Heart right ventricle (tissue), 16 donors: ENCODE measurements at regions not wholly inside any gene's neighbourhood (a gene's known extent, or its start where the extent isn't known, plus 50 kb on each side); places are given as distances from the start of the nearest gene placed in this dataset.

Experiments
- ATAC-seq, 8 donors: fragments of 200-7000 bp; cut with Tn5 transposase; one replicate each; pipeline ENCODE4 v1.9.1; 2020; ENCODE audit warnings: mild to moderate bottlenecking in 8 of 8, moderate library complexity in 8 of 8, moderate number of reproducible peaks in 1 of 8
- DNase-seq, 2 donors: peaks; one replicate each; pipeline ENCODE4 v3.0.0-alpha.2; 2020
- H3K27ac ChIP-seq, 10 donors: fragments of 200-600 bp; sonication (generic) in 2 of 10; one replicate each; pipeline versions ENCODE4 v1.5.0 to v1.8.0; 2020 to 2022; ENCODE audit warnings: mild to moderate bottlenecking in 3 of 10
- H3K27me3 ChIP-seq, 7 donors: fragments of 200-600 bp; one replicate each; pipeline ENCODE4 v1.8.0; 2021 to 2022; ENCODE audit warnings: mild to moderate bottlenecking in 2 of 7
- H3K36me3 ChIP-seq, 9 donors: fragments of 200-600 bp; sonication (generic) in 1 of 9; one replicate each; pipeline versions ENCODE4 v1.5.0 to v1.8.0; 2020 to 2022; ENCODE audit warnings: mild to moderate bottlenecking in 2 of 9
- H3K4me1 ChIP-seq, 9 donors: fragments of 200-600 bp; sonication (generic) in 1 of 9; one replicate each; pipeline versions ENCODE4 v1.5.0 to v1.8.0; 2020 to 2022; ENCODE audit warnings: mild to moderate bottlenecking in 4 of 9
- H3K4me3 ChIP-seq, 10 donors: fragments of 200-600 bp; sonication (generic) in 2 of 10; one replicate each; pipeline versions ENCODE4 v1.5.0 to v1.8.0; 2020 to 2022; ENCODE audit warnings: mild to moderate bottlenecking in 7 of 10, moderate library complexity in 2 of 10
- H3K9me3 ChIP-seq, 11 donors: fragments of 200-600 bp in 10 of 11; sonication (generic) in 2 of 11; one replicate each; pipeline versions ENCODE4 v1.5.0 to v1.8.0; 2013 to 2022; ENCODE audit warnings: mild to moderate bottlenecking in 2 of 11, control low read depth in 1 of 11, moderate library complexity in 1 of 11
- CTCF ChIP-seq, 9 donors: fragments of 200-600 bp; sonication (generic) in 2 of 9; IDR thresholded peaks; one replicate each; pipeline versions ENCODE4 v1.5.0 to v1.8.0; 2021 to 2022; ENCODE audit warnings: antibody characterized with exemption in 9 of 9, mild to moderate bottlenecking in 5 of 9, moderate library complexity in 1 of 9
- WGBS, 2 donors: extraction: QIAGEN DNeasy Blood & Tissue Kit; methylation state at CpG; one replicate each; pipeline ENCODE4 v1.1.7; 2013; ENCODE audit warnings: inconsistent platforms in 1 of 2; 5-methylcytosine and 5-hydroxymethylcytosine counted together
- intact Hi-C, 10 donors: fragments of 100-400 bp; cut with DNase I; formaldehyde crosslinking; loops; one replicate each; pipeline versions ENCODE4 v1.11.1 to v1.14.2; 2022
- donor health status: Arrhythmogenic right ventricular cardiomyopathy.
- donor health status: ischemic (EF 13 %, LVEDD 7.1; RV severe dilation, severe dysfunction).
- donor health status: healthy with polysubstance abuse.
- donor health status: DM: no; HTN: yes; CAD: no.
- donor health status: DM: no; HTN: no; CAD: no.
- donor health status: ischemic (EF 25% LVEDD 6.9; RV normal size, moderate dysfunction).
- donor health status: ischemic (EF 25% LVEDD 5.7; RV mildly dilated, moderate dysfunction).
- donor health status: healthy.
- donor health status: DM: yes; HTN: yes; CAD: no.
- donor health status: Ischemic cardiomyopathy.
- donor health status: ischemic (EF 35%, LVEDD 5.7; RV mildly dilated, moderate dysfunction).
- donor health status: nonischemic (EF 11% LVEDD 7.7; RV severe dilation, severe dysfunction).
- donor health status: DM: yes; HTN: yes; CAD: no.
- donor health status: PGD.
- donor health status: ischemic (EF 29% LVEDD 5.4; RV normal size, mild dysfunction).
- donor health status: nonischemic (EF 23%, LVEDD 6.1; RV moderate dilation, normal function).

GRCh38 chr10:56481521-56482091 lies 120.5 kb upstream of the ZWINT start:
- H3K36me3 ChIP-seq: no peaks in the 10 kb centered on the region
- ATAC-seq (no peak), DNase-seq (no peak)
- intact Hi-C loops: no loop called here
- peaks cover 0 to 5% (median 0%) of the 10 kb centered on the region in 11 donors for H3K9me3 ChIP-seq
- H3K4me1 ChIP-seq: no peaks in the 10 kb centered on the region
- no peaks in the 10 kb centered on the region for H3K27me3 ChIP-seq
- no peak overlapping the region for H3K4me3 ChIP-seq
- no peak overlapping the region for H3K27ac ChIP-seq
- TF ChIP-seq CTCF (IDR thresholded peaks at IDR 0.05): no peak
- WGBS, 2 donors: 63 to 66% methylated on average over 3 of the region's 3 CpGs

- H3K4me3 ChIP-seq: no peak overlapping the region
- WGBS, 2 donors: 82 to 85% methylated on average over 2 of the region's 2 CpGs
- H3K36me3 ChIP-seq: no peaks in the 10 kb centered on the region
- H3K9me3 ChIP-seq: peaks cover 0 to 7% (median 0%) of the 10 kb centered on the region in 11 donors
- intact Hi-C loops: no loop called here
- H3K27ac ChIP-seq: no peak overlapping the region
- no peak for DNase-seq
- H3K4me1 ChIP-seq: no peaks in the 10 kb centered on the region
- TF ChIP-seq CTCF (IDR thresholded peaks at IDR 0.05): no peak
- no peaks in the 10 kb centered on the region for H3K27me3 ChIP-seq
- no peak for ATAC-seq
Measured at GRCh38 chr10:56472978-56473377, 111.9 kb upstream of the ZWINT start.

- TF ChIP-seq CTCF (IDR thresholded peaks at IDR 0.05): no peak
- ATAC-seq (no peak), DNase-seq (no peak)
- intact Hi-C loops: no loop called here
- no peak overlapping the region for H3K4me3 ChIP-seq
- H3K27ac ChIP-seq: no peak overlapping the region
- H3K4me1 ChIP-seq: no peaks in the 10 kb centered on the region
- H3K36me3 ChIP-seq: no peaks in the 10 kb centered on the region
- peaks cover 0 to 6% (median 0%) of the 10 kb centered on the region in 11 donors for H3K9me3 ChIP-seq
- 91 to 94% methylated on average over 1 of the region's 1 CpG for WGBS, 2 donors
- H3K27me3 ChIP-seq: no peaks in the 10 kb centered on the region
Measured at GRCh38 chr10:56470701-56471100, 109.6 kb upstream of the ZWINT start.

GRCh38 chr10:56469482-56469881 lies 108.4 kb upstream of the ZWINT start:
- intact Hi-C loops: no loop called here
- Histone ChIP-seq H3K4me3 (no peak overlapping the region), H3K9me3 (no peaks in the 10 kb centered on the region), H3K27ac (no peak overlapping the region), H3K4me1 (no peaks in the 10 kb centered on the region), H3K27me3 (no peaks in the 10 kb centered on the region), H3K36me3 (no peaks in the 10 kb centered on the region)
- no peak for TF ChIP-seq CTCF (IDR thresholded peaks at IDR 0.05)
- DNase-seq (no peak), ATAC-seq (no peak)
